HG03135 (cell line): ENCODE measurements at regions not wholly inside any gene's neighbourhood (a gene's known extent, or its start where the extent isn't known, plus 50 kb on each side); places are given as distances from the start of the nearest gene placed in this dataset.
A peak's percentile ranks its signal among the peaks of the same experiment; 100 is the strongest.
"Not testable (repeated sequence)": the region's sequence is repeated elsewhere in the genome, so short reads cannot be mapped to it uniquely, and the experiment has no call there.

Experiments
- ATAC-seq: cut with Tn5 transposase; IDR thresholded peaks from one replicate; pipeline ENCODE4 v1.9.1; 2021; ENCODE audit warnings: mild to moderate bottlenecking, moderate library complexity; ENCODE audit not compliant: unreplicated experiment

GRCh38 chr12:18008642-18009041 lies 81.4 kb downstream of the RERGL start:
- no peak for ATAC-seq

GRCh38 chr12:17999174-17999801 lies 90.7 kb downstream of the RERGL start:
- no peak for ATAC-seq

- peak; percentile 95 for ATAC-seq
Observed at GRCh38 chr12:17992002-17992656, 97.9 kb downstream of the RERGL start.

GRCh38 chr12:17982556-17982955 lies 107.4 kb downstream of the RERGL start:
- no peak for ATAC-seq

GRCh38 chr12:17976202-17976601 lies 113.8 kb downstream of the RERGL start:
- no peak for ATAC-seq

GRCh38 chr12:17975763-17976162 lies 114.2 kb downstream of the RERGL start:
- ATAC-seq, result no peak

- ATAC-seq, result no peak
Observed at GRCh38 chr12:17975239-17975638, 114.8 kb downstream of the RERGL start.

GRCh38 chr12:17971850-17972249 lies 118.1 kb downstream of the RERGL start:
- ATAC-seq, result no peak

GRCh38 chr12:17954788-17955187 lies 135.2 kb downstream of the RERGL start:
- no peak for ATAC-seq

GRCh38 chr12:17950898-17951297 lies 139.1 kb downstream of the RERGL start:
- ATAC-seq, result no peak

GRCh38 chr12:17949558-17950141 lies 140.3 kb downstream of the RERGL start:
- no peak for ATAC-seq

GRCh38 chr12:17928708-17929366 lies 161.2 kb downstream of the RERGL start:
- no peak for ATAC-seq

GRCh38 chr12:17918013-17918412 lies 172.0 kb downstream of the RERGL start:
- no peak for ATAC-seq

GRCh38 chr12:17884581-17884980 lies 205.4 kb downstream of the RERGL start:
- ATAC-seq, result no peak

- no peak for ATAC-seq
Observed at GRCh38 chr12:17878714-17879113, 211.3 kb downstream of the RERGL start.

- ATAC-seq, result no peak
Observed at GRCh38 chr12:17875230-17875629, 214.8 kb downstream of the RERGL start.

- ATAC-seq, result no peak
Observed at GRCh38 chr12:17866802-17867201, 223.2 kb downstream of the RERGL start.

GRCh38 chr12:17855548-17855947 lies 234.4 kb downstream of the RERGL start:
- not testable (repeated sequence) for ATAC-seq

- ATAC-seq, result no peak
Observed at GRCh38 chr12:17853054-17853453, 236.9 kb downstream of the RERGL start.

- no peak for ATAC-seq
Observed at GRCh38 chr12:17841496-17841895, 248.5 kb downstream of the RERGL start.

- ATAC-seq, result no peak
Observed at GRCh38 chr12:17829813-17830212, 260.2 kb downstream of the RERGL start.

- no peak for ATAC-seq
Observed at GRCh38 chr12:17818931-17819330, 271.1 kb downstream of the RERGL start.
